Progenitor cell of endocrine pancreas (in vitro differentiated cells): ENCODE measurements at regions not wholly inside any gene's neighbourhood (a gene's known extent, or its start where the extent isn't known, plus 50 kb on each side); places are given as distances from the start of the nearest gene placed in this dataset.
A peak's percentile ranks its signal among the peaks of the same experiment; 100 is the strongest.

ENCODE experiments used
- DNase-seq: peaks from one replicate; pipeline ENCODE4 v3.0.0; 2021; ENCODE audit warnings: low spot score; ENCODE audit not compliant: unreplicated experiment
- H3K27ac Mint-ChIP-seq: 2 replicates; pipeline ENCODE4 v1.8.0; 2021; ENCODE audit warnings: mild to moderate bottlenecking, moderate library complexity, mixed read lengths
- H3K27me3 Mint-ChIP-seq: 2 replicates; pipeline ENCODE4 v1.8.0; 2021; ENCODE audit warnings: mixed read lengths
- H3K36me3 Mint-ChIP-seq: 2 replicates; pipeline ENCODE4 v1.8.0; 2022; ENCODE audit warnings: mixed read lengths; ENCODE audit not compliant: insufficient read depth
- H3K4me1 Mint-ChIP-seq: 2 replicates; pipeline ENCODE4 v1.8.0; 2021; ENCODE audit warnings: low read depth, mixed read lengths
- H3K4me3 Mint-ChIP-seq: 2 replicates; pipeline ENCODE4 v1.8.0; 2021; ENCODE audit warnings: low read depth, mild to moderate bottlenecking, moderate library complexity, mixed read lengths
- H3K9me3 Mint-ChIP-seq: 2 replicates; pipeline ENCODE4 v1.8.0; 2021; ENCODE audit warnings: low read depth, mixed read lengths
- TF ChIP-seq, protein P1 (sequence below): fragments of 200-600 bp; sonication (generic); IDR thresholded peaks from one replicate; pipeline ENCODE4 v1.5.0; 2021; ENCODE audit warnings: antibody characterized with exemption, mild to moderate bottlenecking; ENCODE audit not compliant: unreplicated experiment

DNA sequence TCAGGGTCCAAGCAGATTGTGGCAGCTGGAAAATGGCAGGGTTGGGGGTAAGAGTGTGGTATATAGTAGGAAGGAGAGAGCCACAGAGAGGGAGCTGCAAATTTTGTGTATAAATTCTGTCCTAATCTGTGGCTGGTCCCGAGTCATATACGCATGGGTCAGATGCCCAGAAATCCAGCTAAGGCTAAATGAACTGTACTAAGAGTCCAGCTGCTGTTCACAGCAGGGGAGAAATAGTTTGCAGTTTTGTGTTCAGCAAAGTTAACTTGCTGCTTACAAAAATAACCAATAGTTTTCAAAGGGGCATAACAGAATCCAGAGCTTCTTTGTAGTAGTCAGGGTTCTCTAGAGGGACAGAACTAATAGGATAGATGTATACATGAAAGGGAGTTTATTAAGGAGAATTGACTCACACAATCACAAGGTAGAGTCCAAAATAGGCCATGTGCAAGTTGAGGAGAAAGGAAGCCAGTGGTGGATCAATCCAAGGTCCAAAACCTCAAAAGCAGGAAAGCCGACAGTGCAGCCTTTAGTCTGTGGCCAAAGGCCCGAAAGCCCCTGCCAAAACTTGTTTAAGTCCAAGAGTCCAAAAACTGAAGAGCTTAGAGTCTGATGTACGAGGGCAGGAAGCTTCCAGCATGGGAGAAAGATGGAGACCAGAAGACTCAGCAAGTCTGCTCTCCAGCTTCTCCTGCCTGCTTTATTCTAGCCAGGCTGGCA, 146.1 kb upstream of the KBTBD8 start:
- Mint-ChIP-seq H3K27ac (no peak overlapping the region), H3K4me3 (no peak overlapping the region), H3K9me3 (peaks cover 3% of the 10 kb centered on the region)

DNA sequence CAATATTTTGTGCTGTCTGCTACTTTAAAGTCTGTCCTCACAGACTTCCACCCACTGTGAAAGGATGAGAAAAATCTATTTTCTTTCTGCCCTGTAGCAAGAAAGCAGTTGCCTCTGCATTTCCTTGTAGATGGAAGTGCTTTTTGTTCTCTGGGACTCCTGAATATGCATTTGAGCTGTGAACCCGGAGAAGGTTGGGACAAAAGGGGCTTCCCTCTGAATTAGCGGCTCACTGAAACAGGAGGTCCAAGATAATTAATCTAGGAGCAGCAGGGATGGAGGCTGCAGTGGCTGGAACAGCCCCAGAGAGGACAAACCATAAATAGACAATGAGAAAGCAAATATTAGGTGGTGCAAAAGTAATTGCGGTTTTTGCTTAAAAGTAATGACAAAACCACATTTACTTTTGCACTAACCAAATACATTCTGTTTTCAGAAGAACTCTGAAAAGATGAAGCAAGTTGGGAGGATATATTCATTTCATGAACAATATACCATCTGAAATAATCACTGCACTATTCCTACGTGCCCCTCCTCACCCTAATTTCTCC, 143.4 kb upstream of the KBTBD8 start:
- peaks cover 2% of the 10 kb centered on the region for H3K4me1 Mint-ChIP-seq
- H3K4me3 Mint-ChIP-seq = no peak overlapping the region
- TF ChIP-seq, protein P1, sequence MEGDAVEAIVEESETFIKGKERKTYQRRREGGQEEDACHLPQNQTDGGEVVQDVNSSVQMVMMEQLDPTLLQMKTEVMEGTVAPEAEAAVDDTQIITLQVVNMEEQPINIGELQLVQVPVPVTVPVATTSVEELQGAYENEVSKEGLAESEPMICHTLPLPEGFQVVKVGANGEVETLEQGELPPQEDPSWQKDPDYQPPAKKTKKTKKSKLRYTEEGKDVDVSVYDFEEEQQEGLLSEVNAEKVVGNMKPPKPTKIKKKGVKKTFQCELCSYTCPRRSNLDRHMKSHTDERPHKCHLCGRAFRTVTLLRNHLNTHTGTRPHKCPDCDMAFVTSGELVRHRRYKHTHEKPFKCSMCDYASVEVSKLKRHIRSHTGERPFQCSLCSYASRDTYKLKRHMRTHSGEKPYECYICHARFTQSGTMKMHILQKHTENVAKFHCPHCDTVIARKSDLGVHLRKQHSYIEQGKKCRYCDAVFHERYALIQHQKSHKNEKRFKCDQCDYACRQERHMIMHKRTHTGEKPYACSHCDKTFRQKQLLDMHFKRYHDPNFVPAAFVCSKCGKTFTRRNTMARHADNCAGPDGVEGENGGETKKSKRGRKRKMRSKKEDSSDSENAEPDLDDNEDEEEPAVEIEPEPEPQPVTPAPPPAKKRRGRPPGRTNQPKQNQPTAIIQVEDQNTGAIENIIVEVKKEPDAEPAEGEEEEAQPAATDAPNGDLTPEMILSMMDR = no peak
- no peak for DNase-seq
- no peaks in the 10 kb centered on the region for H3K9me3 Mint-ChIP-seq
- H3K27me3 Mint-ChIP-seq = peaks cover 3% of the 10 kb centered on the region
- H3K27ac Mint-ChIP-seq = no peak overlapping the region
- H3K36me3 Mint-ChIP-seq = no peaks in the 10 kb centered on the region

More for the DNA sequence above, 146.1 kb upstream of the KBTBD8 start:
- DNase-seq = no peak
- Mint-ChIP-seq H3K27me3 (peaks cover 3% of the 10 kb centered on the region), H3K4me1 (peaks cover 2% of the 10 kb centered on the region), H3K36me3 (no peaks in the 10 kb centered on the region)
- TF ChIP-seq, protein P1 = no peak

DNA sequence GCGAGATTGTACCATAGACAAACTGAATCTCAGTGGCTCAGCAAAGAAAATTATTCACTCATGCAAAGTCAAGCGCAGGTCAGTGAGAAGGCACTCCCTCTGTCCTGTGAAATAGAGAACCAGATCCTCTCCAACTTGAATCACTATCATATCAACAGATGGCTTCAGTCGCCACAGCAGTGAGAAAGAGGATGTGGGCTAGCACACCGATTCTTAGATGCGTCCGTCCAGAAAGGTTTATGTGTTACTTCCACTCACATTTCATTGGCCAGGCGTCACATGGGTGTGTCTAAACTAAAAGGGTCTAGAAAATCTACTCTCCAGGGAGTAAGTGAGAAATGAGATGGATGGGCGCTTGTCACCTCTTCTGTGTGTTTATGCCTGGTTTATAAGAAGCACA, 141.6 kb upstream of the KBTBD8 start:
- peaks cover 2% of the 10 kb centered on the region for H3K4me1 Mint-ChIP-seq
- no peak overlapping the region for H3K4me3 Mint-ChIP-seq
- peaks cover 3% of the 10 kb centered on the region for H3K27me3 Mint-ChIP-seq
- H3K36me3 Mint-ChIP-seq = no peaks in the 10 kb centered on the region
- H3K27ac Mint-ChIP-seq = no peak overlapping the region
- TF ChIP-seq, protein P1 = no peak
- DNase-seq = no peak
- no peaks in the 10 kb centered on the region for H3K9me3 Mint-ChIP-seq

DNA sequence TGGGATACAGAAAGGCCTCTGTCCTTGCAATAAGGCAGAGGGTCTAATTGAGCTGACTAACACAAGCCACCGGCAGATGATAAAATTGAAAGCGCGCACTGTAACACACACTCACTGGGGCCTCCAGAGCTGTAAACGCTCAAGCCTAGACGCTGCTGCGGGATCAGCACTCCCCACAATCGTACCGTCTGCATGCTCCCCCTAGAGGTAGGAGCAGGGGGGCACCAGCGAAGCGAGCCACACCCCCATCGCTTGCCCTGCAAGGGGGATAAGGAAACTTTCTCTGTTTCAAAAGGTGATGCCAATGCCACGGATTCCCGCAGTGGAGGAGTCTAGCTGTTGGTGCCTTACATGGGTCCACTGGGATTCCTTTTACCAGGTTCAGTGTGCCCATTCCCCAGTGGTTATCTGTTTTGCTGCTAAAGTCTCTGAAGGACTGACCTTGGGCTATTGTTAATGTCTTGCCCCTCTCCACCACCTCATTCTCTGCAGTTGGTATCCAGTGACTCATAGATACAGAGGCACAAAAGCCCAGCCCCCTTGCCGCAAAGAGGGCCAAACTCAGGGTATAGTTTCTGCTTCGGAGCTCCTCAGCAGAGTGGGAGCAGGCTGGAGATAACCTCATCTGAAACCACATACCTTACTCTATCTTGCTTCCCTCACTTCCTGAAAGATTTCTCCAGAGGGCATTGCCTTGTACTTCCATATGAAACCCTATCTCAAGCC, 139.3 kb upstream of the KBTBD8 start:
- Mint-ChIP-seq H3K27ac (no peak overlapping the region), H3K4me1 (peaks cover 7% of the 10 kb centered on the region), H3K4me3 (no peak overlapping the region), H3K27me3 (peaks cover 3% of the 10 kb centered on the region), H3K9me3 (no peaks in the 10 kb centered on the region), H3K36me3 (no peaks in the 10 kb centered on the region)
- TF ChIP-seq, protein P1 = peak; percentile 30
- DNase-seq = no peak

DNA sequence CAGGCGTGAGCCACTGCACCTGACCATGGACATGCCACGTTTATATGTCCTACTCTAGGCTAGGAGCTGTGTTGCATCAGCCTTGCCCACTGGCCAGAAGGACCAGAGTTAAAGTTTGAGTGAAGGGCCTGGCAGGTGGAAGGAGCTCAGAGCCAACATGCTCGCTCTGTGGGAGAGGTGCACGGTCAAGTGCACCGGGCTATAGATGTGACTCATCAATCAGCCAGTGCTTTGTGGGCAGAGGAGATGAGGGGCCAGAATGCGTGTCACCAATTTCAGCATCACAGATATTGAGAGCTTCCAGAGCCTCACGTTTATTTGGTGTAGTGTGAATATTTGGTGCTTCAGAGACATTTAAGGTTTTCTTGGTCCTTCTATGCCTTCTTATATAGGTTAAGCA, 137.3 kb upstream of the KBTBD8 start:
- Mint-ChIP-seq H3K4me3 (no peak overlapping the region), H3K36me3 (no peaks in the 10 kb centered on the region), H3K27ac (no peak overlapping the region), H3K27me3 (no peaks in the 10 kb centered on the region), H3K4me1 (peaks cover 9% of the 10 kb centered on the region), H3K9me3 (no peaks in the 10 kb centered on the region)
- no peak for DNase-seq
- TF ChIP-seq, protein P1 = no peak
